HL-60 (cell line): ENCODE measurements at regions not wholly inside any gene's neighbourhood (a gene's known extent, or its start where the extent isn't known, plus 50 kb on each side); places are given as distances from the start of the nearest gene placed in this dataset.

ENCODE experiments used
- GABPA ChIP-seq: IDR thresholded peaks from 2 replicates; pipeline ENCODE4 v1.6.1; 2012; ENCODE audit warnings: low read depth
- POLR2AphosphoS5 ChIP-seq: IDR thresholded peaks from 2 replicates; pipeline ENCODE4 v1.6.1; 2012; ENCODE audit warnings: low read depth
- REST ChIP-seq: IDR thresholded peaks from 2 replicates; pipeline ENCODE4 v1.6.1; 2012; ENCODE audit warnings: low read depth; ENCODE audit not compliant: insufficient replicate concordance
- SPI1 ChIP-seq: IDR thresholded peaks from 2 replicates; pipeline ENCODE4 v1.6.1; 2012; ENCODE audit warnings: low read depth, mild to moderate bottlenecking, borderline replicate concordance
- TF ChIP-seq, protein P1 (sequence below): IDR thresholded peaks from one replicate; pipeline ENCODE4 v1.5.1; 2011; ENCODE audit warnings: low read length, control low read depth, inconsistent platforms; ENCODE audit not compliant: insufficient read depth

DNA sequence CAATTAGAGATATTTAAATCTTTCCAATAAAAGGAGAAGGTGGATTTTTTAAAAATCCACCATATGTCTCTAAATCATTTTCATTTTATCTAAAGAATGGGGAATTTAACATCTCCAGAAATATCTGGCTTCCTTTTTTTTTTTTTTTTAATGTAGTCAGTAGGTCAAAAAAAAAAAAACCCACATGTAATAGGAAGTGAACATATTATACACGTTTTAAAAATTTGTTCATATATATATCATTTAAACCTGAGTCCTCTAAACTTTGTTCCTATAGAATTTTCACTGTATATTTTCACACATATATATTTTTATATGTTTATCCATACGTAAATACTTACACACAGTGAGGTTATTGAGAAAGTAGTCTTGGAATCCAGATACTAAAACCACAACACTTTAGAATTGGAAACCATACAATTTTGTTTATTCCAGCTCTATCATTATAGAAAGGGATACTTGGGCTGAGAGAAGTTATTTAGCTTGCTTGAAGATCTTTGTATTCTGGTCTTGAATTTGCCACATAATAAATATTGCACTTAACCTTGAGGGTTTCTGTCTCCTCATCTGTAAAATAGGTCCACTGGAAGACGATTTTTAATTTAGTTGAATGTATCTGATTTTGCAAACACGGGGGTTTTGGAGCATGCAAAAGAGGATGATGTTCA, 62.1 kb upstream of the ZNF217 start:
- TF ChIP-seq, protein P1, sequence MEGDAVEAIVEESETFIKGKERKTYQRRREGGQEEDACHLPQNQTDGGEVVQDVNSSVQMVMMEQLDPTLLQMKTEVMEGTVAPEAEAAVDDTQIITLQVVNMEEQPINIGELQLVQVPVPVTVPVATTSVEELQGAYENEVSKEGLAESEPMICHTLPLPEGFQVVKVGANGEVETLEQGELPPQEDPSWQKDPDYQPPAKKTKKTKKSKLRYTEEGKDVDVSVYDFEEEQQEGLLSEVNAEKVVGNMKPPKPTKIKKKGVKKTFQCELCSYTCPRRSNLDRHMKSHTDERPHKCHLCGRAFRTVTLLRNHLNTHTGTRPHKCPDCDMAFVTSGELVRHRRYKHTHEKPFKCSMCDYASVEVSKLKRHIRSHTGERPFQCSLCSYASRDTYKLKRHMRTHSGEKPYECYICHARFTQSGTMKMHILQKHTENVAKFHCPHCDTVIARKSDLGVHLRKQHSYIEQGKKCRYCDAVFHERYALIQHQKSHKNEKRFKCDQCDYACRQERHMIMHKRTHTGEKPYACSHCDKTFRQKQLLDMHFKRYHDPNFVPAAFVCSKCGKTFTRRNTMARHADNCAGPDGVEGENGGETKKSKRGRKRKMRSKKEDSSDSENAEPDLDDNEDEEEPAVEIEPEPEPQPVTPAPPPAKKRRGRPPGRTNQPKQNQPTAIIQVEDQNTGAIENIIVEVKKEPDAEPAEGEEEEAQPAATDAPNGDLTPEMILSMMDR: no peak
- TF ChIP-seq POLR2AphosphoS5 (no peak), REST (no peak), GABPA (no peak), SPI1 (0 out of 2 replicates have a peak, but pooled peaks have one; percentile 1)
